ENCODE measurements at regions not wholly inside any gene's neighbourhood (a gene's known extent, or its start where the extent isn't known, plus 50 kb on each side); places are given as distances from the start of the nearest gene placed in this dataset.

- TF ChIP-seq EP300 (IDR thresholded peaks at IDR 0.05) (no peak), CTCF (IDR thresholded peaks at IDR 0.05) (no peak), POLR2A (IDR thresholded peaks at IDR 0.05) (no peak)
Observed at GRCh38 chr3:78134496-78134895, 1094.6 kb downstream of the ROBO2 start.
